ENCODE measurements at regions not wholly inside any gene's neighbourhood (a gene's known extent, or its start where the extent isn't known, plus 50 kb on each side); places are given as distances from the start of the nearest gene placed in this dataset.

- TF ChIP-seq CTCF (IDR thresholded peaks at IDR 0.05) (no peak), POLR2A (IDR thresholded peaks at IDR 0.05) (no peak)
Observed at GRCh38 chr10:129090165-129090564, 376.9 kb upstream of the MGMT start.

Measured in ovary (tissue), 3 donors.